Liver (tissue), 8 donors: ENCODE measurements at regions not wholly inside any gene's neighbourhood (a gene's known extent, or its start where the extent isn't known, plus 50 kb on each side); places are given as distances from the start of the nearest gene placed in this dataset.

Experiments used
- DNase-seq: peaks from one replicate; pipeline ENCODE4 v3.0.0-alpha.2; 2017; ENCODE audit warnings: low spot score
- H3K27ac ChIP-seq, 2 donors: one replicate each; pipeline ENCODE4 v1.7.0; 2013; ENCODE audit warnings: inconsistent platforms in 2 of 2, low read length in 2 of 2, control low read depth in 1 of 2, low read depth in 1 of 2, mild to moderate bottlenecking in 1 of 2
- H3K27me3 ChIP-seq, 4 donors: one replicate each; pipeline versions ENCODE4 v1.6.1 to v1.7.0; 2013; ENCODE audit warnings: low read length in 3 of 4, inconsistent platforms in 1 of 4, mild to moderate bottlenecking in 1 of 4, moderate library complexity in 1 of 4; ENCODE audit not compliant: control insufficient read depth in 4 of 4, insufficient read depth in 4 of 4
- H3K36me3 ChIP-seq, 4 donors: one replicate each; pipeline versions ENCODE4 v1.6.1 to v1.7.0; 2013; ENCODE audit warnings: low read length in 3 of 4, mild to moderate bottlenecking in 3 of 4, low read depth in 1 of 4, moderate library complexity in 1 of 4; ENCODE audit not compliant: control insufficient read depth in 4 of 4, insufficient read depth in 3 of 4
- H3K4me1 ChIP-seq, 4 donors: one replicate each; pipeline versions ENCODE4 v1.6.1 to v1.7.0; 2013; ENCODE audit warnings: low read length in 3 of 4, mild to moderate bottlenecking in 3 of 4, moderate library complexity in 1 of 4; ENCODE audit not compliant: control insufficient read depth in 4 of 4, insufficient read depth in 4 of 4
- H3K4me3 ChIP-seq, 3 donors: one replicate each; pipeline versions ENCODE4 v1.6.1 to v1.7.0; 2013; ENCODE audit warnings: low read length in 3 of 3, control low read depth in 1 of 3, low read depth in 1 of 3, mild to moderate bottlenecking in 1 of 3
- H3K9ac ChIP-seq, 2 donors: one replicate each; pipeline ENCODE4 v1.7.0; 2013; ENCODE audit warnings: low read length in 2 of 2, mild to moderate bottlenecking in 2 of 2, moderate library complexity in 2 of 2, control low read depth in 1 of 2, low read depth in 1 of 2
- H3K9me3 ChIP-seq, 4 donors: one replicate each; pipeline versions ENCODE4 v1.6.1 to v1.7.0; 2013; ENCODE audit warnings: low read length in 3 of 4; ENCODE audit not compliant: control insufficient read depth in 4 of 4
- EGR1 ChIP-seq, 2 donors: IDR thresholded peaks; 2 replicates each; pipeline ENCODE4 v1.6.1; 2016 to 2018; ENCODE audit warnings: antibody characterized with exemption in 2 of 2, low read depth in 2 of 2
- FOXA1 ChIP-seq: IDR thresholded peaks from 2 replicates; pipeline ENCODE4 v1.6.1; 2016; ENCODE audit warnings: antibody characterized with exemption
- FOXA2 ChIP-seq: IDR thresholded peaks from 2 replicates; pipeline ENCODE4 v1.6.1; 2016; ENCODE audit warnings: antibody characterized with exemption
- GABPA ChIP-seq, 2 donors: IDR thresholded peaks in 1 of 2; conservative IDR thresholded peaks in 1 of 2; 2 replicates each; pipeline ENCODE4 v1.6.1; 2016; ENCODE audit warnings: antibody characterized with exemption in 2 of 2, mild to moderate bottlenecking in 1 of 2, moderate library complexity in 1 of 2
- HNF4A ChIP-seq, 2 donors: conservative IDR thresholded peaks; 2 replicates each; pipeline ENCODE4 v1.6.1; 2016; ENCODE audit warnings: antibody characterized with exemption in 2 of 2, mild to moderate bottlenecking in 2 of 2
- HNF4G ChIP-seq: IDR thresholded peaks from 2 replicates; pipeline ENCODE4 v1.6.1; 2016; ENCODE audit warnings: antibody characterized with exemption
- JUND ChIP-seq, 2 donors: IDR thresholded peaks; 2 replicates each; pipeline ENCODE4 v1.6.1; 2016; ENCODE audit warnings: antibody characterized with exemption in 2 of 2
- NR2F2 ChIP-seq: IDR thresholded peaks from 2 replicates; pipeline ENCODE4 v1.6.1; 2016; ENCODE audit warnings: antibody characterized with exemption
- RAD21 ChIP-seq, 2 donors: IDR thresholded peaks; 2 replicates each; pipeline ENCODE4 v1.6.1; 2016; ENCODE audit warnings: antibody characterized with exemption in 2 of 2, mild to moderate bottlenecking in 2 of 2
- RXRA ChIP-seq, 2 donors: IDR thresholded peaks; 2 replicates each; pipeline ENCODE4 v1.6.1; 2017 to 2018; ENCODE audit warnings: antibody characterized with exemption in 2 of 2, mild to moderate bottlenecking in 1 of 2
- SP1 ChIP-seq: IDR thresholded peaks from 2 replicates; pipeline ENCODE4 v1.6.1; 2018; ENCODE audit warnings: antibody characterized with exemption, mild to moderate bottlenecking
- TAF1 ChIP-seq: conservative IDR thresholded peaks from 2 replicates; pipeline ENCODE4 v1.6.1; 2016; ENCODE audit warnings: antibody characterized with exemption, mild to moderate bottlenecking
- YY1 ChIP-seq: IDR thresholded peaks from 2 replicates; pipeline ENCODE4 v1.6.1; 2016; ENCODE audit warnings: antibody characterized with exemption, mild to moderate bottlenecking
- WGBS: extraction: QIAGEN DNeasy Blood & Tissue Kit; methylation state at CpG from one replicate; pipeline ENCODE4 v1.1.7; 2013; 5-methylcytosine and 5-hydroxymethylcytosine counted together
- TF ChIP-seq, protein P1 (sequence below): IDR thresholded peaks from 2 replicates; pipeline ENCODE4 v1.6.1; 2016; ENCODE audit warnings: antibody characterized with exemption
- TF ChIP-seq, protein P2 (sequence below): IDR thresholded peaks from 2 replicates; pipeline ENCODE4 v1.6.1; 2016; ENCODE audit warnings: antibody characterized with exemption
- TF ChIP-seq, protein P3 (sequence below): IDR thresholded peaks from 2 replicates; pipeline ENCODE4 v1.6.1; 2016; ENCODE audit warnings: antibody characterized with exemption, mild to moderate bottlenecking
- TF ChIP-seq, protein P4 (sequence below): IDR thresholded peaks from 2 replicates; pipeline ENCODE4 v1.6.1; 2016; ENCODE audit warnings: antibody characterized with exemption
- TF ChIP-seq, protein P5 (sequence below): fragments of 150-350 bp; IDR thresholded peaks from 2 replicates; pipeline ENCODE4 v1.5.1; 2017; ENCODE audit warnings: improper control_type of control experiment, low read depth, low read length; ENCODE audit not compliant: missing input control
- donor health status: healthy.
- donor health status: healthy.
- donor health status: healthy.
- donor health status: healthy.
- donor health status: healthy.

DNA sequence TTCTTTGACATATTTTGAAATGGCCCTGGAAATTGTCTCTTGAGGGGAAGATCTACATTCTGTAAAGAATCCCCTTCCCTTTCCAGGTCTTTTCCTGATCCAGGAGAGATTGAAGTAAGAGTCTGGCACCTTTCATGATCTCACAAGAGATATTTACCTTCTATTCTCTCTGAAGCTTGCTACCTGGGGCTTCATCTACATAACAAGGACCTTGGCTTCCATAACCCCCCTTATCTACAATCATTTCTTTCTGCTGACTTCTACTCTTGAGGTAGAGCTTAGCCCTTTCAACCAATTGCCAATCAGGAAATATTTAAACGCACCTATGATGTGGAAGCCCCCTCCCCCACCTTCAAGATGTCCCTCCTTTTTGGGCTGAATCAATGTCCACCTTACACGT is 383.7 kb upstream of the MAGEB18 start:
- Histone ChIP-seq H3K4me1 (no peaks in the 10 kb centered on the region), H3K27ac (no peak overlapping the region), H3K27me3 (no peaks in the 10 kb centered on the region), H3K36me3 (no peaks in the 10 kb centered on the region), H3K4me3 (no peak overlapping the region), H3K9me3 (no peaks in the 10 kb centered on the region), H3K9ac (no peak overlapping the region)
- TF ChIP-seq HNF4A (conservative IDR thresholded peaks at IDR 0.05) (no peak), RXRA (IDR thresholded peaks at IDR 0.05) (no peak), RAD21 (IDR thresholded peaks at IDR 0.05) (no peak), YY1 (no peak), HNF4G (no peak), TAF1 (no peak), JUND (IDR thresholded peaks at IDR 0.05) (no peak), SP1 (no peak), NR2F2 (no peak), GABPA (IDR thresholded peaks at IDR 0.05 in 1 of 2, conservative IDR thresholded peaks at IDR 0.05 in 1 of 2) (no peak), FOXA1 (no peak), FOXA2 (no peak), EGR1 (IDR thresholded peaks at IDR 0.05; ENCODE audit: low read depth in 2 of 2) (no peak)
- TF ChIP-seq, protein P1, sequence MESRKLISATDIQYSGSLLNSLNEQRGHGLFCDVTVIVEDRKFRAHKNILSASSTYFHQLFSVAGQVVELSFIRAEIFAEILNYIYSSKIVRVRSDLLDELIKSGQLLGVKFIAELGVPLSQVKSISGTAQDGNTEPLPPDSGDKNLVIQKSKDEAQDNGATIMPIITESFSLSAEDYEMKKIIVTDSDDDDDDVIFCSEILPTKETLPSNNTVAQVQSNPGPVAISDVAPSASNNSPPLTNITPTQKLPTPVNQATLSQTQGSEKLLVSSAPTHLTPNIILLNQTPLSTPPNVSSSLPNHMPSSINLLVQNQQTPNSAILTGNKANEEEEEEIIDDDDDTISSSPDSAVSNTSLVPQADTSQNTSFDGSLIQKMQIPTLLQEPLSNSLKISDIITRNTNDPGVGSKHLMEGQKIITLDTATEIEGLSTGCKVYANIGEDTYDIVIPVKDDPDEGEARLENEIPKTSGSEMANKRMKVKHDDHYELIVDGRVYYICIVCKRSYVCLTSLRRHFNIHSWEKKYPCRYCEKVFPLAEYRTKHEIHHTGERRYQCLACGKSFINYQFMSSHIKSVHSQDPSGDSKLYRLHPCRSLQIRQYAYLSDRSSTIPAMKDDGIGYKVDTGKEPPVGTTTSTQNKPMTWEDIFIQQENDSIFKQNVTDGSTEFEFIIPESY, result no peak
- TF ChIP-seq, protein P2, sequence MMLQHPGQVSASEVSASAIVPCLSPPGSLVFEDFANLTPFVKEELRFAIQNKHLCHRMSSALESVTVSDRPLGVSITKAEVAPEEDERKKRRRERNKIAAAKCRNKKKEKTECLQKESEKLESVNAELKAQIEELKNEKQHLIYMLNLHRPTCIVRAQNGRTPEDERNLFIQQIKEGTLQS, result no peak
- TF ChIP-seq, protein P3, sequence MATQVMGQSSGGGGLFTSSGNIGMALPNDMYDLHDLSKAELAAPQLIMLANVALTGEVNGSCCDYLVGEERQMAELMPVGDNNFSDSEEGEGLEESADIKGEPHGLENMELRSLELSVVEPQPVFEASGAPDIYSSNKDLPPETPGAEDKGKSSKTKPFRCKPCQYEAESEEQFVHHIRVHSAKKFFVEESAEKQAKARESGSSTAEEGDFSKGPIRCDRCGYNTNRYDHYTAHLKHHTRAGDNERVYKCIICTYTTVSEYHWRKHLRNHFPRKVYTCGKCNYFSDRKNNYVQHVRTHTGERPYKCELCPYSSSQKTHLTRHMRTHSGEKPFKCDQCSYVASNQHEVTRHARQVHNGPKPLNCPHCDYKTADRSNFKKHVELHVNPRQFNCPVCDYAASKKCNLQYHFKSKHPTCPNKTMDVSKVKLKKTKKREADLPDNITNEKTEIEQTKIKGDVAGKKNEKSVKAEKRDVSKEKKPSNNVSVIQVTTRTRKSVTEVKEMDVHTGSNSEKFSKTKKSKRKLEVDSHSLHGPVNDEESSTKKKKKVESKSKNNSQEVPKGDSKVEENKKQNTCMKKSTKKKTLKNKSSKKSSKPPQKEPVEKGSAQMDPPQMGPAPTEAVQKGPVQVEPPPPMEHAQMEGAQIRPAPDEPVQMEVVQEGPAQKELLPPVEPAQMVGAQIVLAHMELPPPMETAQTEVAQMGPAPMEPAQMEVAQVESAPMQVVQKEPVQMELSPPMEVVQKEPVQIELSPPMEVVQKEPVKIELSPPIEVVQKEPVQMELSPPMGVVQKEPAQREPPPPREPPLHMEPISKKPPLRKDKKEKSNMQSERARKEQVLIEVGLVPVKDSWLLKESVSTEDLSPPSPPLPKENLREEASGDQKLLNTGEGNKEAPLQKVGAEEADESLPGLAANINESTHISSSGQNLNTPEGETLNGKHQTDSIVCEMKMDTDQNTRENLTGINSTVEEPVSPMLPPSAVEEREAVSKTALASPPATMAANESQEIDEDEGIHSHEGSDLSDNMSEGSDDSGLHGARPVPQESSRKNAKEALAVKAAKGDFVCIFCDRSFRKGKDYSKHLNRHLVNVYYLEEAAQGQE, result no peak
- TF ChIP-seq, protein P4, sequence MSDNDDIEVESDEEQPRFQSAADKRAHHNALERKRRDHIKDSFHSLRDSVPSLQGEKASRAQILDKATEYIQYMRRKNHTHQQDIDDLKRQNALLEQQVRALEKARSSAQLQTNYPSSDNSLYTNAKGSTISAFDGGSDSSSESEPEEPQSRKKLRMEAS, result no peak
- TF ChIP-seq, protein P5, sequence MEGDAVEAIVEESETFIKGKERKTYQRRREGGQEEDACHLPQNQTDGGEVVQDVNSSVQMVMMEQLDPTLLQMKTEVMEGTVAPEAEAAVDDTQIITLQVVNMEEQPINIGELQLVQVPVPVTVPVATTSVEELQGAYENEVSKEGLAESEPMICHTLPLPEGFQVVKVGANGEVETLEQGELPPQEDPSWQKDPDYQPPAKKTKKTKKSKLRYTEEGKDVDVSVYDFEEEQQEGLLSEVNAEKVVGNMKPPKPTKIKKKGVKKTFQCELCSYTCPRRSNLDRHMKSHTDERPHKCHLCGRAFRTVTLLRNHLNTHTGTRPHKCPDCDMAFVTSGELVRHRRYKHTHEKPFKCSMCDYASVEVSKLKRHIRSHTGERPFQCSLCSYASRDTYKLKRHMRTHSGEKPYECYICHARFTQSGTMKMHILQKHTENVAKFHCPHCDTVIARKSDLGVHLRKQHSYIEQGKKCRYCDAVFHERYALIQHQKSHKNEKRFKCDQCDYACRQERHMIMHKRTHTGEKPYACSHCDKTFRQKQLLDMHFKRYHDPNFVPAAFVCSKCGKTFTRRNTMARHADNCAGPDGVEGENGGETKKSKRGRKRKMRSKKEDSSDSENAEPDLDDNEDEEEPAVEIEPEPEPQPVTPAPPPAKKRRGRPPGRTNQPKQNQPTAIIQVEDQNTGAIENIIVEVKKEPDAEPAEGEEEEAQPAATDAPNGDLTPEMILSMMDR, result no peak
- 49% methylated on average over 2 of the region's 2 CpGs for WGBS
- no peak for DNase-seq

DNA sequence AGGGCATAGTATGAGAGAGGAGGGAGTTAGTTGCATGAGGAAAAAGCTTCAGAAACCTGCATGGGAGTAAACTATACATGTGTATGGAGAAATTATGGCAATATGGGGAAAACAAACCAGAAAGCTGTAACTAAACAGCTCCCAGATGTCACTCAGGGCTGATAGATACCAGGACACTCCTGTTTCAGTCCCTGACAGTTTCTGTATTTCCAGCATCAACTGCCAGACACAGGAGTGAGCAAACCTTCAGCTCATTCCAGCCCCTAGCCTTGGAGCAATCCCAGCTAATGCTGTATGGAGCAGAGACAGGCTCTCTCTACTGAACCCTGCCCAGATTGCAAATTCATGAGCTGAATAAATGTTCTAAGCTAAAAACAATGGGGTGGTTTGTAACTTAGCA is 382.9 kb upstream of the MAGEB18 start:
- no peaks in the 10 kb centered on the region for H3K27me3 ChIP-seq
- H3K4me3 ChIP-seq, result no peak overlapping the region
- TF ChIP-seq EGR1 (IDR thresholded peaks at IDR 0.05; ENCODE audit: low read depth in 2 of 2) (no peak), YY1 (no peak), RAD21 (IDR thresholded peaks at IDR 0.05) (no peak), SP1 (no peak), TAF1 (no peak), RXRA (IDR thresholded peaks at IDR 0.05) (no peak)
- TF ChIP-seq, protein P1, result no peak
- TF ChIP-seq, protein P5, result no peak
- H3K27ac ChIP-seq, result no peak overlapping the region
- no peak for DNase-seq
- no peaks in the 10 kb centered on the region for H3K4me1 ChIP-seq
- no peak overlapping the region for H3K9ac ChIP-seq
- H3K36me3 ChIP-seq, result no peaks in the 10 kb centered on the region
- H3K9me3 ChIP-seq, result no peaks in the 10 kb centered on the region
